ENCODE measurements at regions not wholly inside any gene's neighbourhood (a gene's known extent, or its start where the extent isn't known, plus 50 kb on each side); places are given as distances from the start of the nearest gene placed in this dataset.

DNA sequence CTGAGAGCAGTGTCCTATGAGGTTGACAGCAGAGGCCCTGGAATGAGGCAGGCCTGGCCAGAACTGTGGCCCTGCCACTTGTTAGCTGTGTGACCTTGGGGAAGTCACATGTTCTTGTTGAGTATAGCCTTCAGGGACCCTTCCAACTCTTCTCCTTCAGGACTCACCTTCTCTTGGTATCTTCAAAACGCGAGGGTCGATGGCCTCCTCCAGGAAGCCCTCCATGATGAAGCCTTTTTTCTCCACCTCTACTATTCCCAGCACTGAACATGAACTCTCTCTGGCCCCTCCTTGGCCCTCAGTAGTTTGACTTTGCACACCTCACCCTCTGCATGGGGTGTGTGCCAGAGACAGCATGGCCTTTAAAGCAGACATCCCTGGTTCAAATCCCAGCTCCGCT is 195.1 kb upstream of the LINGO1 start:
- TF ChIP-seq NR2C2 (CRISPR knock-in tag; IDR thresholded peaks at IDR 0.05; ENCODE audit: borderline replicate concordance) (no peak), ZZZ3 (CRISPR knock-in tag; IDR thresholded peaks at IDR 0.05; ENCODE audit: borderline replicate concordance) (no peak)
